ENCODE measurements at regions not wholly inside any gene's neighbourhood (a gene's known extent, or its start where the extent isn't known, plus 50 kb on each side); places are given as distances from the start of the nearest gene placed in this dataset.
A peak's percentile ranks its signal among the peaks of the same experiment; 100 is the strongest.

DNA sequence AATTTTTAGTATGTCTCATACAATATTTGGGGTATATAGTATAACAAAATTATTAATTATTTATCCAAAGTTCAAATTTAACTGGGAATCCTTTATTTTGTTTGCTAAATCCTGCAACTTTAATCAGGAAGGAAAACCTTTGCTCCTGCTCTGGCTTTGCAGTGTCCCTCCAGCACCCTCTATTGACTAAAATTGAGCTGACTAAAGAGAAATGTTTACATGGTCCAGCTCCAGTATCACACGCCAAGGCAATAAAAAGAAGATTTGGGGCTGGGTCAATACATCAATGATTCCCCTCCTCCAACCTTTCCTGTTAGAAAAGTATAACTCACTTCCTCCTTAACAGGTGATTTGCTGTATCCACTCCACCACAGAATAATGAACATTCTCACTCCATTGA lies 153.0 kb upstream of the LRRC4C start:
- intact Hi-C loops (cut with DNase I; ENCODE audit: low total_unique reads), result no loop called here
- no peak for DNase-seq
- WGBS, 5 donors, result 19 to 30% (median 26%) methylated on average over 1 of the region's 1 CpG

DNA sequence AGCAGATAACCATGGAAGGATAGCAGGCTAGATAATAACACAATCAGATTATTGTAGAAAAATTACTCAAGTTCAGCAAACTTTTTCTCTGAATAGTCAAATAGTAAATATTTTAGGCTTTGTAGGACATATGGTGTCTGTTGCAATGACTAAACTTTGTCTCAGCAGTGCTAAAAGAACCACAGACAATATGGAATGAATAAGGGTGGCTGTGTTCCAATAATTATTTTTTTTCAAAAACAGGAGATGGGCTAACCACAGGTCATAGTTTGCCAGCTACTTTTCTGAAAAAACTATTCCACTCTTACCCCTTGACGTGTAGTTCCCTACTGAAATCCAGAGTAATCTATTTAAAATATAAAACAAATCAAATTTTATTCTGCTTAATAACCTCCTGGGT lies 153.9 kb upstream of the LRRC4C start:
- 53 to 72% (median 67%) methylated on average over 1 of the region's 1 CpG for WGBS, 5 donors
- Histone ChIP-seq H3K9me3 (peaks cover 0 to 23% (median 0%) of the 10 kb centered on the region in 4 donors), H3K4me3 (no peak overlapping the region), H3K36me3 (no peaks in the 10 kb centered on the region), H3K4me1 (no peaks in the 10 kb centered on the region), H3K27me3 (no peaks in the 10 kb centered on the region), H3K27ac (no peak overlapping the region)
- no peak for TF ChIP-seq POLR2AphosphoS5 (IDR thresholded peaks at IDR 0.05)
- TF ChIP-seq, protein P1, sequence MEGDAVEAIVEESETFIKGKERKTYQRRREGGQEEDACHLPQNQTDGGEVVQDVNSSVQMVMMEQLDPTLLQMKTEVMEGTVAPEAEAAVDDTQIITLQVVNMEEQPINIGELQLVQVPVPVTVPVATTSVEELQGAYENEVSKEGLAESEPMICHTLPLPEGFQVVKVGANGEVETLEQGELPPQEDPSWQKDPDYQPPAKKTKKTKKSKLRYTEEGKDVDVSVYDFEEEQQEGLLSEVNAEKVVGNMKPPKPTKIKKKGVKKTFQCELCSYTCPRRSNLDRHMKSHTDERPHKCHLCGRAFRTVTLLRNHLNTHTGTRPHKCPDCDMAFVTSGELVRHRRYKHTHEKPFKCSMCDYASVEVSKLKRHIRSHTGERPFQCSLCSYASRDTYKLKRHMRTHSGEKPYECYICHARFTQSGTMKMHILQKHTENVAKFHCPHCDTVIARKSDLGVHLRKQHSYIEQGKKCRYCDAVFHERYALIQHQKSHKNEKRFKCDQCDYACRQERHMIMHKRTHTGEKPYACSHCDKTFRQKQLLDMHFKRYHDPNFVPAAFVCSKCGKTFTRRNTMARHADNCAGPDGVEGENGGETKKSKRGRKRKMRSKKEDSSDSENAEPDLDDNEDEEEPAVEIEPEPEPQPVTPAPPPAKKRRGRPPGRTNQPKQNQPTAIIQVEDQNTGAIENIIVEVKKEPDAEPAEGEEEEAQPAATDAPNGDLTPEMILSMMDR (IDR thresholded peaks at IDR 0.05), result no peak
- TF ChIP-seq POLR2A (IDR thresholded peaks at IDR 0.05), result no peak
- TF ChIP-seq EP300 (IDR thresholded peaks at IDR 0.05), result no peak
- intact Hi-C loops (cut with DNase I; ENCODE audit: low total_unique reads), result no loop called here
- DNase-seq, result no peak

More for the DNA sequence above, 153.0 kb upstream of the LRRC4C start:
- no peaks in the 10 kb centered on the region for H3K4me1 ChIP-seq
- no peaks in the 10 kb centered on the region for H3K36me3 ChIP-seq
- H3K4me3 ChIP-seq, result no peak overlapping the region
- no peak overlapping the region for H3K27ac ChIP-seq
- H3K9me3 ChIP-seq, result peaks cover 0 to 23% (median 0%) of the 10 kb centered on the region in 4 donors
- no peaks in the 10 kb centered on the region for H3K27me3 ChIP-seq
- TF ChIP-seq EP300 (IDR thresholded peaks at IDR 0.05), result no peak
- TF ChIP-seq POLR2A (IDR thresholded peaks at IDR 0.05), result no peak
- TF ChIP-seq POLR2AphosphoS5 (IDR thresholded peaks at IDR 0.05), result no peak
- TF ChIP-seq, protein P1 (IDR thresholded peaks at IDR 0.05), result no peak

DNA sequence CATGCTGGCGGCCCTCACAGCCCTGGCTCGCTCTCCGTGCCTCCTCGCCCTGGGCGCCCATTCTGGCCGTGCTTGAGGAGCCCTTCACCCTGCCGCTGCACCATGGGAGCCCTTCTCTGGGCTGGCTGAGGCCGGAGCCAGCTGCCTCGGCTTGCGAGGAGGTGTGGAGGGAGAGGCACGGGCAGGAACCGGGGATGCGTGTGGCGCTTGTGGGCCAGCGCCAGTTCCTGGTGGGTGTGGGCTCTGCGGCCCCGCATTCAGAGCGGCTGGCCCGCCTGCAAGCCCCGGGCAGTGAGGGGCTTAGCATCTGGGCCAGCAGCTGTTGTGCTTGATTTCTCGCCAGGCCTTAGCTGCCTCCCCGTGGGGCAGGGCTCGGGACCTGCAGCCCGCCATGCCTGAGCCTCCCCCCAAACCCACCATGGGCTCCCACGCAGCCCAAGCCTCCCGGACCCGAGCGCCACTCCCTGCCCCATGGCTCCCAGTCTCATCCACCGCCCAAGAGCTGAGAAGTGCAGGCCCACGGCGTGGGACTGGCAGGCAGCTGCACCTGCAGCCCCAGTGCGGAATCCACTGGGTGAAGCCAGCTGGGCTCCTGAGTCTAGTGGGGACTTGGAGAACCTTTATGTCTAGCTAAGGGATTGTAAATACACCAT lies 163.4 kb upstream of the LRRC4C start:
- no peaks in the 10 kb centered on the region for H3K27me3 ChIP-seq
- H3K27ac ChIP-seq, result no peak overlapping the region
- 84 to 92% (median 90%) methylated on average over 10 to 32 of the region's 32 CpGs for WGBS, 5 donors
- intact Hi-C loops (cut with DNase I; ENCODE audit: low total_unique reads), result no loop called here
- H3K36me3 ChIP-seq, result no peaks in the 10 kb centered on the region
- no peaks in the 10 kb centered on the region for H3K4me1 ChIP-seq
- H3K9me3 ChIP-seq, result peaks cover 0 to 11% (median 4%) of the 10 kb centered on the region in 4 donors
- DNase-seq, result no peak
- TF ChIP-seq, protein P1 (IDR thresholded peaks at IDR 0.05), result no peak
- TF ChIP-seq POLR2AphosphoS5 (IDR thresholded peaks at IDR 0.05) (no peak), EP300 (IDR thresholded peaks at IDR 0.05) (no peak), POLR2A (IDR thresholded peaks at IDR 0.05) (no peak)
- no peak overlapping the region for H3K4me3 ChIP-seq

DNA sequence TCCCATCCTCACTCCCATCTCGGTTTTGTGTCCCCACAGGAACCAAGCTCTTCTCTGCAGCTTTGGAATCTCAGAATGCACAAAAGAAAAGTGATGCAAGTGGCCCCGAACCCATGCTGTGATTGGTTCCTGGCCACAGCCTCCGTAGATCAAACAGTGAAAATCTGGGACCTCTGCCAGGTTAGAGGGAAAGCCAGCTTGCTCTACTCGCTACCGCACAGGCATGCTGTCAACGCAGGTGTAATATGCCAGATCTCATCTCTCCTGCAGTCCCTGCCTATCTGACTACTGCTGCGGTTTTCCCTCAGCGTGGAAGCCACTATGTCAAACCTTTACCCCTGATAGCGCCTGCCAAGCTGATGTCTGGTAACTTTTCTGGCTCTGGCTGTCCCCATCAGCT lies 200.5 kb upstream of the LRRC4C start:
- H3K9me3 ChIP-seq, result peaks cover 0 to 16% (median 0%) of the 10 kb centered on the region in 4 donors
- H3K36me3 ChIP-seq, result no peaks in the 10 kb centered on the region
- H3K27ac ChIP-seq, result no peak overlapping the region
- intact Hi-C loops (cut with DNase I; ENCODE audit: low total_unique reads), result no loop called here
- DNase-seq, result peak in 1 of 2 donors; percentile 9
- TF ChIP-seq, protein P1 (IDR thresholded peaks at IDR 0.05), result no peak
- TF ChIP-seq POLR2A (IDR thresholded peaks at IDR 0.05) (no peak), EP300 (IDR thresholded peaks at IDR 0.05) (no peak), POLR2AphosphoS5 (IDR thresholded peaks at IDR 0.05) (no peak)
- no peaks in the 10 kb centered on the region for H3K4me1 ChIP-seq
- 60 to 75% (median 73%) methylated on average over 9 of the region's 9 CpGs for WGBS, 5 donors
- H3K27me3 ChIP-seq, result no peaks in the 10 kb centered on the region
- no peak overlapping the region for H3K4me3 ChIP-seq

All from stomach (tissue), 8 donors.